Activated CD8-positive, alpha-beta memory T cell treated with anti-CD3 and anti-CD28 coated beads, Interleukin-2, amount 10 ng/mL, durations not matched to agents 7 days and 5 days (primary cell): ENCODE measurements at regions not wholly inside any gene's neighbourhood (a gene's known extent, or its start where the extent isn't known, plus 50 kb on each side); places are given as distances from the start of the nearest gene placed in this dataset.

Experiments
- ATAC-seq: fragments of 150-1000 bp; cut with Tn5 transposase; one replicate; pipeline ENCODE4 v1.10.0; 2021; ENCODE audit warnings: moderate library complexity
- CTCF ChIA-PET: fragments of 350-600 bp; sonication (Branson Sonifier 250); formaldehyde crosslinking; loops from one replicate; lab custom pipeline; 2021; ENCODE audit warnings: antibody characterized with exemption; lab: Charles Lee
- DNase-seq: peaks from one replicate; pipeline ENCODE4 v3.0.0-alpha.2; 2020
- H3K27ac Mint-ChIP-seq: one replicate; pipeline ENCODE4 v1.8.0; 2021; ENCODE audit warnings: mild to moderate bottlenecking, mixed read lengths
- H3K27me3 Mint-ChIP-seq: one replicate; pipeline ENCODE4 v1.8.0; 2021; ENCODE audit warnings: mixed read lengths
- H3K36me3 Mint-ChIP-seq: one replicate; pipeline ENCODE4 v1.8.0; 2021; ENCODE audit warnings: mild to moderate bottlenecking, mixed read lengths
- H3K4me1 Mint-ChIP-seq: one replicate; pipeline ENCODE4 v1.8.0; 2021; ENCODE audit warnings: mixed read lengths
- H3K4me3 Mint-ChIP-seq: one replicate; pipeline ENCODE4 v1.8.0; 2021; ENCODE audit warnings: mild to moderate bottlenecking, moderate library complexity, mixed read lengths
- H3K9me3 Mint-ChIP-seq: one replicate; pipeline ENCODE4 v1.8.0; 2022; ENCODE audit warnings: low read depth, mixed read lengths

DNA sequence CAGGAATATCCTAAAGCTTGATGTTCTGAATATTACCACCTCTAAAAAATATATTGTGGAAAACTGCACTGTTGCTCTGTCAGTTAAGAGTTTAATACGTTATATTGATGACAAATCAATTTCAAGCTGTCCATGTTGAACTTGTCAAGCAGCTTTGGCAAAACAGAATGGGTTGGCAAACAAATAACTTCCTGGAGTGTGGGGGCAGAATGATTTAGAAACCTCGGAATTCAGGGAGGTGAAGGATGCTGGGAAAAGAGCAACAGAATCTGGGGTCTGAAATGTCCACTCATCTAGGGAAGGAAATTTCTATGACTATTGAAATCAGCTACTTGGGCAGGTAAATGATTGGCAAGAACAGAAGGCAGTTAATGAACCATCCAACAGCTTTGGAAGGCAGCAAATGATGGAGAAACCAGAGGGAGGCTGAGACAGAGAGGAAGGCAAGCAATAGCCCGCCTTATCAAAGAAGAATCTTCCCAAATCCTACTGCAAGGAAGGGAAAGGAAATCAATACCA is 95.1 kb upstream of the PALS2 start:
- Mint-ChIP-seq H3K9me3 (no peaks in the 10 kb centered on the region), H3K27ac (no peak overlapping the region), H3K36me3 (no peaks in the 10 kb centered on the region), H3K27me3 (peaks cover 18% of the 10 kb centered on the region), H3K4me1 (no peaks in the 10 kb centered on the region), H3K4me3 (no peak overlapping the region)
- no peak for ATAC-seq
- DNase-seq = no peak
- CTCF ChIA-PET = no interaction called here

DNA sequence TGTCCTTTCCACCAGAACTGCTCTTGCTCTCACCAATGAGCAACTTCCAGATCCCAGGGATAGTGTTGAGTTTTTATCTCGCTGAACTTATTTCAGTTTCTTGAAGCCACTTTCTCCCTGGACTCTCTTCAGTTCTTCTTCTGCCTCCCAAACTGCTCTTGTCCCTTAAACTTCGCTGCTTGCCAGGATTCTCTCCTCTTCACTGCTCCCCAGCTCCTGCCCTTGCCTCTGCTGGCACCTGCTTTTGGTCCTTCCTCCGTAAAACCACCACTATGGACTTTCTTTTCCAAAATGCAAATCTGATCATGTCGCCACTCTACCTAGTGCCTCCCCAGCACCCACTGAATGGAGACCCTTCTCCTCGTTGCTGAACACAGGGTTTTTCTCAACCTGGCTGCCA is 92.8 kb upstream of the PALS2 start:
- ATAC-seq (no peak), DNase-seq (no peak)
- Mint-ChIP-seq H3K9me3 (no peaks in the 10 kb centered on the region), H3K4me1 (no peaks in the 10 kb centered on the region), H3K27ac (no peak overlapping the region), H3K4me3 (no peak overlapping the region), H3K27me3 (peaks cover 27% of the 10 kb centered on the region), H3K36me3 (no peaks in the 10 kb centered on the region)
- CTCF ChIA-PET = no interaction called here

DNA sequence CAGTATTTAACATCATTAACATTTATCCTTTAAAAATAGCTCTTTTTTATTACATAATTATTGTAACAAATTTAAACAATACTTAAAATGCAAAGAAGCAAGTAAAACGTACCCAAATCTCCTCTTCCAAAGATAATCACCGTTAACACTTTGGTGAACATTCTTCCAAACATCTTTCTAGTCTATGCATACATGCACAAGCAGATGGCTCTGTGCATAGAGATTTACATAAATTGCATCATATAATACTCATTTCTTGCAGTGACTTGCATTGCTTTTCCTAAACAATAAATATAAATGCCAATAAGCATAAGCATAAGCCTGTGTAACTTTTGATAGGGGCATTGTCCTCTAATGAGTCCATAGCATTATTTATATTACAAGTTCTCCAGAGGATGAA is 89.4 kb upstream of the PALS2 start:
- Mint-ChIP-seq H3K9me3 (no peaks in the 10 kb centered on the region), H3K4me1 (no peaks in the 10 kb centered on the region), H3K27me3 (peaks cover 37% of the 10 kb centered on the region), H3K4me3 (no peak overlapping the region), H3K36me3 (no peaks in the 10 kb centered on the region), H3K27ac (no peak overlapping the region)
- ATAC-seq (no peak), DNase-seq (no peak)
- CTCF ChIA-PET = no interaction called here

DNA sequence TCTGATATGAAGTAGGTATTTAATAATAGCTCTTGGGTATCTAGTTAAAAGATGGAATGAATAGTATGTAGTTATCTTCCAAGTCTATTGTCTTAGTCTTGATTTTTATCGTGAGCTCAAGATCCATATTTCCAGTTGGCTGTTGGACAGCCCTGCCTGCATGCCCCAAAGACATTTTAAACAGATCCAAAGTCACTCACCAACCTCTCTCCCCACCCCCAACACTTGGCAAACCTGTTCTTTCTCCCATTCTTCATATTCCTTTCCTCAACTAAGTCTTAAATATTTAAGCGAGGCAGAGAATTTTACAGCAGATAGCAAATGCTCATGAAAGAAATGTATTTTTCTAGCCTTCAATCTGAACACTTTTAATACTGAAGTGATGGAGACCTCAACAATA is 80.7 kb upstream of the PALS2 start:
- H3K4me1 Mint-ChIP-seq = no peaks in the 10 kb centered on the region
- no peaks in the 10 kb centered on the region for H3K9me3 Mint-ChIP-seq
- CTCF ChIA-PET = no interaction called here
- H3K36me3 Mint-ChIP-seq = no peaks in the 10 kb centered on the region
- H3K4me3 Mint-ChIP-seq = no peak overlapping the region
- H3K27me3 Mint-ChIP-seq = peaks cover 41% of the 10 kb centered on the region
- no peak overlapping the region for H3K27ac Mint-ChIP-seq
- ATAC-seq = no peak
- DNase-seq = no peak

DNA sequence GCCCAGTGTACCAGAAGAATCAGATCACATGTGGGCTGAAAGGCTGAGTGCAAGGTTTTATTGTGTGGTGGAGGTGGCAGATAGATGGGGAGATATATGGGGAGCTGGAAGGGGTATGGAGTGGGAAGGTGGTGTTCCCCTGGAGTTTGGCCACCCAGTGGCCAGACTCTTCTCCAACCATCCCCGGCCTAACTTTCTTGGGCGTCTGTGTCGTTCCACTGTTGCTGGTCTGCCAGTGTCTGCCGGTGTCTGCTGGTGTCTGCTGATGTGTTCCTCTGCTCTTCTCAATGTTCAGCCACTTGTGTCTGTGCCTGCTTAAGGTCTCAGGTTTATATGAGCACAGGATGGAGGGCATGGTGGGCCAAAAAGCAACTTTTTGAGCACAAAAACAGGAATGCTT is 78.4 kb upstream of the PALS2 start:
- DNase-seq = no peak
- Mint-ChIP-seq H3K4me1 (no peaks in the 10 kb centered on the region), H3K27me3 (peaks cover 49% of the 10 kb centered on the region), H3K36me3 (no peaks in the 10 kb centered on the region), H3K27ac (no peak overlapping the region), H3K4me3 (no peak overlapping the region), H3K9me3 (no peaks in the 10 kb centered on the region)
- CTCF ChIA-PET = no interaction called here
- no peak for ATAC-seq

DNA sequence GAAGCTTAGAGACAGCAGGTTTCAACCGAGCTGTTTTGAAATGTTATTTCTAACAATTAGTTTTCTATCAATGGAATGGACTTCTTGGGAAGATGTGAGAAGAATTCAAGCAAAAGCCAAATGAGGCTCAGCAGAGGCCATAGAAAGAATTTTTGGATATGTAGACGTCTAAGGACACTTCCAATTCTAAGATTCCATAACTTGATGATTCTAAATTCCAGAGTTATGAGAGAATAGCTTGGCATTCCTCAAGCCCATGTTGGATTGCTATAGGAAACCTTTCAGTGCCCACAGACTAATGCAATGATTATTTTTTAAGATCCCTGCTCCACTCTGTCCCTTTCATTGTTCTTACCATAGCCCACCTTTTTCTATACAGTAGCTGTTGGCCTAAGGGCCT is 77.2 kb upstream of the PALS2 start:
- Mint-ChIP-seq H3K27ac (no peak overlapping the region), H3K9me3 (no peaks in the 10 kb centered on the region), H3K4me3 (no peak overlapping the region), H3K4me1 (no peaks in the 10 kb centered on the region), H3K27me3 (peaks cover 44% of the 10 kb centered on the region), H3K36me3 (no peaks in the 10 kb centered on the region)
- CTCF ChIA-PET = no interaction called here
- ATAC-seq (no peak), DNase-seq (no peak)

DNA sequence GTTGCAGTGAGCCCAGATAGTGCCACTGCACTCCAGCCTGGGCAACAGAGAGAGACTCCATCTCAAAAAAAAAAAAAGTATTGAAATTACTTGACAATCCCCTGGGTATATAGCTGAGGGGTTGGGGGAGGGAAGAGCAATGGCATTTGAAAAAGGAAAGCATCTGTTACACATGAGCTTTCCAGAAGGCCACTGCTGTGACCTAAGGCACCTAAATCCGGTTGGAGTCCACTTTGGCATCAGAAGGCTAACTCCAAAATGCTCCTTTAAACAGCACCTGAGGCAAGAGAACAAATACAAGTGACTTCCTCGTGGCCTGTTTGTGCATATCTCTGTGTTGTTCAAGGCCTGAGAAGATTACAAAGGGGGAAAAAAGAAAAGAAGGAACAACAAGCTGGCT is 74.8 kb upstream of the PALS2 start:
- CTCF ChIA-PET = no interaction called here
- no peak for DNase-seq
- no peak overlapping the region for H3K4me3 Mint-ChIP-seq
- H3K27ac Mint-ChIP-seq = no peak overlapping the region
- no peak for ATAC-seq
- H3K4me1 Mint-ChIP-seq = no peaks in the 10 kb centered on the region
- peaks cover 36% of the 10 kb centered on the region for H3K27me3 Mint-ChIP-seq
- H3K36me3 Mint-ChIP-seq = no peaks in the 10 kb centered on the region
- no peaks in the 10 kb centered on the region for H3K9me3 Mint-ChIP-seq

DNA sequence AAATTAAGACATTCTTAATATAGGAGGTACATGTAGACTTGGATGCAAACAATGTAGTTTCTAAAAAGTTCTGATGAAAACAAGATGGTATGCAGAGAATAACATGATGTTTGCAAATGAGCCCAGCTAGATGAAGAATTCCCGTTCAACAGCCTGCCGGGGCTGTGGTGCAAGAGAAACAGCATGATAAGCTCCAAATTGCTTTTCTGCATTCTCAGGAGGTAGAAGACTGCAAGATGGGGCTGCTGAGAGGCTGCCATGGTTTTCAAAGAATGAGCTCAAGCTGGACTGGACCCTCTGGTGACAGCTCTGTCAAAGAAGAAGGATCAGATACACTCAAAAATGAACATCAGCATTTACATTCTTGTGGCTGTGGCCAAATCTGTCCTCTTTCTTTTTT is 73.4 kb upstream of the PALS2 start:
- DNase-seq (no peak), ATAC-seq (no peak)
- CTCF ChIA-PET = no interaction called here
- H3K36me3 Mint-ChIP-seq = no peaks in the 10 kb centered on the region
- H3K27ac Mint-ChIP-seq = no peak overlapping the region
- H3K4me3 Mint-ChIP-seq = no peak overlapping the region
- no peaks in the 10 kb centered on the region for H3K9me3 Mint-ChIP-seq
- H3K27me3 Mint-ChIP-seq = peaks cover 34% of the 10 kb centered on the region
- H3K4me1 Mint-ChIP-seq = no peaks in the 10 kb centered on the region

DNA sequence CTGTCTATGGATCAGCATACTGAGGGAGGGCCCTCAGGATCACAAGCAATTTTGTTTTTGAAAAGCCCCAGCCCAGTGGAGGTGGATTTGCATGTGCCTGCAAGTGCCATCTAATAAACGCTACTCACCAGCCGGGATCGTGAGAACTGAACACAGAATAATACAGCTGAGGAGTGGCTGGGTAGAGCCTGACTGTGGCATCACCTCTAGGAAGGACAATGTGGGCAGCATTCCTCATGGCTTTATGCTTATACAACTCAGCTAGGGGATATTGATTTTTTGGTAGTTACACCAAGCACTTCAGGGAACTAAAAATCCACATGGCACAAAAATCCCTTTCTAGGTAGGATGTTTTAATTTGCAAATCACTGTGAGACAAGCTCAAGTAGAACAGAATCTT is 72.7 kb upstream of the PALS2 start:
- Mint-ChIP-seq H3K27me3 (peaks cover 34% of the 10 kb centered on the region), H3K27ac (no peak overlapping the region), H3K4me1 (no peaks in the 10 kb centered on the region), H3K4me3 (no peak overlapping the region), H3K9me3 (no peaks in the 10 kb centered on the region), H3K36me3 (no peaks in the 10 kb centered on the region)
- DNase-seq (no peak), ATAC-seq (no peak)
- CTCF ChIA-PET = no interaction called here

DNA sequence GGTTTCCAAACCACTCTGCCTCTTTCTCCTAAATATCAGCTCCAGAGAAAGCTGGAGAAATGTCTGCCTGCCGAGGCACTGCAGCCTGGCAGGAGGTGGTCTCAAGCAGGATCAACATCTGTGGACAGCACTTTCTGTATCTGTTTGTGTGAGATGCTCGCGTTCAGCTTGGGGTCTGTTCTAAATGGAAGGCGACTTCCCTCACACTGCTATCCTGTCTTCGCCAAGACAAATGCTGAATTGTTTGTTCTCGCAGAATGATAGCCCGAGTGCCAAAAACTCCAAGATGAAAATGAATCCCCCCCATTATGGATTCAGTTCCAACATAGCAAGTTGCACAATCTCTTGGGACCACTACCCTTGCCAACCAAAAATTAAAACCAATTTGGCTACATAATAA is 72.2 kb upstream of the PALS2 start:
- Mint-ChIP-seq H3K27me3 (peaks cover 30% of the 10 kb centered on the region), H3K27ac (no peak overlapping the region), H3K4me1 (no peaks in the 10 kb centered on the region), H3K36me3 (no peaks in the 10 kb centered on the region), H3K9me3 (no peaks in the 10 kb centered on the region), H3K4me3 (no peak overlapping the region)
- ATAC-seq (no peak), DNase-seq (no peak)
- CTCF ChIA-PET = no interaction called here

DNA sequence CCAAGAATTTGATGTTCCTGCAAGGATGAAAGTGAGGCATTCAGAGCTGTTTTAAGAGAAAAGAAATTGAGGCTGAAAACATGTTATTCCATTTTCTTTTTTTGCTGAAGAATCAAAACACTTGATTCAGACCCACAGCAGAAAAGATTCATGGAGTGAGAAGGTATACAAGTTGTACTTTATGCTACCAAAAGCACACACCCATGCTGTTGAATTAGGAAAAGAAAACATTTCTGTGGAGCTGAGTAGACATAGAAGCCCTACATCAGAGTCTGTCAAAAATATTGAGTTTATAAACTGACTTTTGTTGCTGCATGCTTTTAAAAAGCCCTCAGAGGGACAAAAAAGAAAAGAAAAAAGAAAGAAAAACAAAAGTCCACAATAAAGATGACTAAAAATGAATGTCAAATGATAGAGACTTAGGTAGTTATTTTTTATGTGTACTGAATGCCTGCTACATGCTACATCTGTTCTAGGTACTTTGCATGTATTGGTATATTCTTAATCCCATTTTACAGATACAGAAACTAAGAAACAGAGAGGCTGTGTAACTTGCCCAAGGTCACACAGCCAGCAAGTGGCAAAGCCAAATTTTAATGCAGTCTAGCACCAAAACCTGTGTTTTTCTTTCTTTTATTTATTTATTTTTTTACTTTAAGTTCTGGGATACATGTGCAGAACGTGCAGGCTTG is 71.7 kb upstream of the PALS2 start:
- H3K9me3 Mint-ChIP-seq = no peaks in the 10 kb centered on the region
- no peaks in the 10 kb centered on the region for H3K36me3 Mint-ChIP-seq
- H3K4me1 Mint-ChIP-seq = no peaks in the 10 kb centered on the region
- H3K27me3 Mint-ChIP-seq = peaks cover 28% of the 10 kb centered on the region
- no peak overlapping the region for H3K4me3 Mint-ChIP-seq
- H3K27ac Mint-ChIP-seq = no peak overlapping the region
- DNase-seq (no peak), ATAC-seq (no peak)
- CTCF ChIA-PET = no interaction called here

DNA sequence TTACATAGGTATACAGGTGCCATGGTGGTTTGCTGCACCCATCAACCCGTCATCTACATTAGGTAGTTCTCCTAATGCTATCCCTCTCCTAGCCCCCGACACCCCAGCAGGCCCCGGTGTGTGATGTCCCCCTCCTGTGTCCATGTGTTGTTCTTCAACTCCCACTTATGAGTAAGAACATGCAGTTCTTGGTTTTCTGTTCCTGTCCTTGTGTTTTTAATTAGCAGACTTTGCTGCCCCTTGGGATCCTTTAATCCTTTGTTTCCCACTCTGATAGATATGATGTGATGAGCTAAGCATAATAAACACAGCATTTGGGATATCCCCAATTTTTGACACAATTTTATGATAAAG is 71.1 kb upstream of the PALS2 start:
- Mint-ChIP-seq H3K36me3 (no peaks in the 10 kb centered on the region), H3K4me1 (no peaks in the 10 kb centered on the region), H3K9me3 (no peaks in the 10 kb centered on the region), H3K27ac (no peak overlapping the region), H3K27me3 (peaks cover 28% of the 10 kb centered on the region), H3K4me3 (no peak overlapping the region)
- CTCF ChIA-PET = no interaction called here
- ATAC-seq (no peak), DNase-seq (no peak)

DNA sequence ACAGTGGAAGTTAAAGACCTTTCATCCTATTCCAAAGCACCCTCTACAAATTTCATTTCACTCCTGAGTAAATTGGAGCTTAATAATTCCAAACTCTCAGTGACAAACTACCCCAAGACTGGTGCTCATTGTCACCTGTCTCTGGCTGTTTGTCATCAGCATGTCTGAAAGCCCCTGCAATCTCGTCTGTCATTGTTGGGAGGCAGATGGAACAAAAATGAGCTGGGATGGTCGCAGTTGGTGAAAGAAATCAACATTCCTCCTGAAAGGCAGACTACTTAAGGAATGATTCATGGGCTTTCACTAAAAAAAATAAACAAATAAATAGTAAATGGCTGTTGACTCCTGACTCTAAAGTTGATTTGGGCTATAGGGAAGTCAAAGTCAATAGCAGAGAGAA is 69.7 kb upstream of the PALS2 start:
- no peak for DNase-seq
- ATAC-seq = no peak
- Mint-ChIP-seq H3K4me3 (no peak overlapping the region), H3K4me1 (no peaks in the 10 kb centered on the region), H3K27me3 (peaks cover 28% of the 10 kb centered on the region), H3K9me3 (no peaks in the 10 kb centered on the region), H3K36me3 (no peaks in the 10 kb centered on the region), H3K27ac (peak overlapping the region; percentile 52)
- CTCF ChIA-PET = no interaction called here

DNA sequence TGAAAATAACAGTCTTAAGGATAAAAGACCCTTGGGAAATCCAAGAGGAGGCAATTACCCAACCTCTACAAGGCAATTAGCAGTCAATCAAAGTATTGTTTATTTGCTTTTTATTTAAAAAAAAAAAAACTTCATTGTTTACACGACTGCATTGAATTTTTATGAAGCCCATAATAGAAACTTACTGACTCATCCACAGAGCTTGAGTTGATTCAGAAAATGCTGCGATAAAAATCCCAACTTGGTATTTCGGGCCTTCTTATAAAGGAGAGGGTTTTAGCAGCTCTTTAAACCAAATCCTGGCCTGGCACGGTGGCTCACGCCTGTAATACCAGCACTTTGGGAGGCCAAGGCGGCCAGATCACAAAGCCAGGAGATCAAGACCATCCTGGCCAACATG is 69.2 kb upstream of the PALS2 start:
- no peak for ATAC-seq
- H3K27me3 Mint-ChIP-seq = peaks cover 22% of the 10 kb centered on the region
- no peak overlapping the region for H3K4me3 Mint-ChIP-seq

DNA sequence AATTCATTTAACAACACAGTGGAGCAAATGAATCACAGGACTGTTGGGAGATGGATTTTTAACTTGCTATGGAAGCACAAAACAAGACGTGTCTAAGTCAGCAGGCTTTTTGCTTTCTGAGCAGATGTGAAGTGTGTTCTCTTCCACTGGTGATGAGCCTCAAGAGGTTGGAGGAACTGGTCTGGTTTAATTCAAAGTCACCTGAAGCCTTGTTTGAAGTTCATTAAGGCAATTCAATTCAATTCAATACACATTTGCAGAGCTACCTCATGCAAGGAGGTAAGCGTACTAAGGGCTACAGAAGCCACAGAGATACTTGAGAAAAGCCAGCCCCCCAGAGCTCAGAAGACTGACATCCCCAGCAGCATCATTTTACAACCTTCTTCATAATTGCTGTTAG is 68.4 kb upstream of the PALS2 start:
- H3K36me3 Mint-ChIP-seq = no peaks in the 10 kb centered on the region
- ATAC-seq (no peak), DNase-seq (no peak)
- H3K27me3 Mint-ChIP-seq = peaks cover 17% of the 10 kb centered on the region
- H3K4me1 Mint-ChIP-seq = no peaks in the 10 kb centered on the region
- no peaks in the 10 kb centered on the region for H3K9me3 Mint-ChIP-seq
- CTCF ChIA-PET = no interaction called here
- H3K27ac Mint-ChIP-seq = no peak overlapping the region
- H3K4me3 Mint-ChIP-seq = no peak overlapping the region

More for the DNA sequence above, 69.2 kb upstream of the PALS2 start:
- Mint-ChIP-seq H3K9me3 (no peaks in the 10 kb centered on the region), H3K36me3 (no peaks in the 10 kb centered on the region), H3K27ac (no peak overlapping the region), H3K4me1 (no peaks in the 10 kb centered on the region)
- DNase-seq = no peak
- CTCF ChIA-PET = no interaction called here
